HG02943 (cell line): ENCODE measurements at regions not wholly inside any gene's neighbourhood (a gene's known extent, or its start where the extent isn't known, plus 50 kb on each side); places are given as distances from the start of the nearest gene placed in this dataset.

Source experiments
- ATAC-seq: cut with Tn5 transposase; IDR thresholded peaks from one replicate; pipeline ENCODE4 v1.9.1; 2021; ENCODE audit warnings: mild to moderate bottlenecking, low read depth, moderate library complexity; ENCODE audit not compliant: unreplicated experiment

DNA sequence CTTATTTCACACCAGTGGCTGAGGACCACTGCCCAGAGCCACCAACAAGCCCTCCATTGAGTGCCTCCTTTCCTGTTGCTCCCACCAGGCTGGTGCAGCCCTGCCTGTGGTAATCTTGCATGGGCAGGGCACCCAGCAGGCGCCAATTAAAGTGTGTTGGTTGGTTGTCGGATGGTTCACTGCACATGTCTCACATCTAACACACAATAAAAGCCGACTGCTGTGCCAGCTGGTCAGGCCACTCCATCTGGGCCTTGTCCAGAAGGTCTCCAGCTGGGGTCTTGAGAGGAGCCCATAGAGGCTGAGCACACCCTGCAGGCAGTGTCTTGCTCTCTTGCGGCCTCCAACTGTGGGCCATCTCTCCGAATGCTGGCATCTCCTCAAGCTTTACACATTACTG is 494.8 kb upstream of the KLHL29 start:
- ATAC-seq = no peak

DNA sequence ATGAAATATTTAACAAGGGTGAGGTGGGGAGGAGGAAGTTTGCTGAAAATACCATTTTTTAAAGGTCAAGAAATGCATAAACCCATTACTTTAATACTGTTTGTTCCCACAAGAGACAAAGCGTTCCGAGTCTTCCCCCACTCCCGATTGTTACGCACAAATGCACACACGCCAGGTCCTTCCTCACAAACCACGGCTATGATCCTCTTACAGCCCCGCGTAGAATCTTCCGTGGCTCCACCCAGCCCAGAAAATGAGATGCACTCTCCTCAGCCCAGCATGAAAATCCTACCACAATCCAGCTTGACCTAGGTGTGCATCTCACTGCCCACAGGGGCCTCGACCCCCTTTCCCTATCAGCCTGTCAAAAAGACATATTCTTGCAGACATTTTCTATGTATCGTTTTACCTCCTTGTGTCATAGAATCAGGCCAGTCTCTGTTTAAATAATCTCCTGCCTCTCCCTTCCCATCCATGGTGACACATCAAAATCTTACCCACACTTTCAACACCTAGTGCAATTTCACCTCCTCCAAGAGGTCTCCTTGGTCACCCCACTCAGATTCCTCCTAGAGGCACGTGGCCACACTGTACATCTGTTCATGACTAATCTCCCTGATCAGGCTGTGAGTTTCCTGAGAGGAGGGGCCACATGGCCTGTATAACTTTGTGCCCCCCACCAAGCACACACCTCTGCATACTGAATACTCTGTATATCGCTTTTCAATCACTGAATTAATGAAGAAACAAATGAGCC is 491.0 kb upstream of the KLHL29 start:
- no peak for ATAC-seq

DNA sequence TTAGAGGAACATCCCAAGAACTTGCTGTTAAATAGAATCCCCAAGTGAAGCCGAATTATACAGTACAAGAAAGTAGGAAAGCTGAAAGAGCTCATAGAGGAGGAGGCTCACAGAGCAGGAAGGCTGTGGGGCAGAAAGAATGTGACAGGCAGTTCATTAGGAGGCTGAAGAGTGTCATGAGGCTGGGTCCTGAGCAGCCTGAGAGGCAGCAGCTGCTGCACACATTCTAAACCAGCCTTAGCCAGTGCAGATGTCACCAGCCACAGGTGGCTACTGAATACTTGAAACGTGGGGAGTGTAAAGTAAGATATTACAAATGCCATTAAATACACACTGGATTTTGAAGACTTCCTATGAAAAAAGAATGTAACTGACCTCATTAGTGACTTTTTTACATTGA is 490.2 kb upstream of the KLHL29 start:
- ATAC-seq = no peak

DNA sequence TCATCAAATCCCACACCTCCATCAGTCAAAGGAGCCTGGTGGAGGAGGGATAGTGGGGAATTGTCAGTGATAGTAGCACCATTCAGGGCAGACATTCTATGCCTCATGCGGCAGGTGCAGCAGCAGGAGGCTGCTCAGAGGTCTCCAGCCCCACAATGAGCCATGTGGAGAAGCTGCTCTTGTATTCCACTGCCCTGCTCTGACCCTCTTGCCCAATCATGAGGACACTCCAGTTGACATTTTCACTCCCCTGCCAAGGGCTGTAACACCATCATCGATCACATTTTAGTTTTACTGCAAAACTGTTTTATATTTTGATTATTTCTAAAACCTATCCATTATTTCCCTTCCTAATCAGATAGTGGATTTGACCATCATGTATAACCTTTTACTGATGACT is 487.6 kb upstream of the KLHL29 start:
- no peak for ATAC-seq

DNA sequence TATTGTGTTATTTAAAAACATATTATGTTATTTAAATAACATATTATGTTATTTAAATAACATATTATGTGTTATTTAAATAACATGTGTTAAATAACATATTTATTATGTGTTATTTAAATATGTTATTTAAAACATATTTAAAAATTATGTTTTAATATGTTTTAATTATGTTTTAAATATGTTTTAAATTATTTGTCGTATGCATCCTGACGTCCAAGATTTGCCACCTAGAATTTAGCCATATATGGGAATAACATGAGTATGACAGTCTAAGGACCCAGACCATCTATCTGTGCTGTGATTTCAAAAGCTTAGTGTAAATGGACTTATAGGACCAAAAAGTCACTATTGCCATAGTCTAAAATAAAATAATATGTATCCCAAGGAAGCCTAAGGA is 484.3 kb upstream of the KLHL29 start:
- no peak for ATAC-seq

DNA sequence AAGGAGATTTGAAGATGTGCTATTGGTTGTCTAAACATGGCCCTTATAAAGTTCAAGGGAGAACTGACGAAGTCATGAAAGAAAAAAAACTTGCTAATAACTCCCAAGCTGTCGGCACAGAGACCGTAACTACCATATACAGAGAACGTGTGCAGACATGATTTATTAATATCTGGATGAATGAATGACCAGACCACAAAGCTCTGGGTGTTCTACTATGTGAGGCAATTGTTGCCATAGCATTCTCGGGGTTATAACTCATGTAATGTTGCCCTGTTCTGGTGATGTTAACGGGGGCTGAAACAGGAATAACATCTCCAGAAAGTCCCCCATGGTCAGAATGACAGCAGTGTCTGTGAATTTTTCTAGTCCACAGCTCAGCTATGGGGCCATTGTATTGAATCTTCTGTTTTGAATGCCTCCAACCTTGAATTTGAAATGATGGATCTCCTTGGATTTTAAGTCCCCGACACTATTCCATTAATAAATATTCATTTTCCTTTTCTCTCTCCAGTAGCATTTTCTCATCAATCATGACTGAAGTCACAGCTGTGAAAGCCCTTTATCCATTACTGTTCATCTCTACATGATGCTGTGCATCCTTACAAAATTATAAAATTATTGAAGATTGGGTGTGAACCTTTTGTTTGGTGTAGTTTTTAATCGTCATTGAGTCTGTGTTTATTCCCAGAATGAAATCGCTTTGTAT is 483.4 kb upstream of the KLHL29 start:
- ATAC-seq = no peak

DNA sequence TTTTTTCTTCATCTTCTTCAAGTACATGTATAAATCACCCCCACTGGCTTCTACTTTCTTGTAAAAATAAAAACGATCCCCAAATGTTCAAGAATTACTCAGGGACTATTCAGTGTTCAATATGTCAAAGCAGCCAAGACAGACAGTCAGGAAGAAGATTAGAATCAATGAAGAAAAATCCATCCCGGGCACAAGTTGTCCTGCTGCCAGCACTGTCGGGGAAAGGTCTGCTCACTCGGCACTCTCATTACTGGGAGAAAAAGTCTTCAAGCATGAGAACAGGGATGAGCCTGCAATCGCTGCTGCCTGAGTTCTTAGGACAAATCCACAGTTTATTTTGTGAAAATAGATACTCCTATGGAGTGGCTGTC is 482.8 kb upstream of the KLHL29 start:
- ATAC-seq = no peak

DNA sequence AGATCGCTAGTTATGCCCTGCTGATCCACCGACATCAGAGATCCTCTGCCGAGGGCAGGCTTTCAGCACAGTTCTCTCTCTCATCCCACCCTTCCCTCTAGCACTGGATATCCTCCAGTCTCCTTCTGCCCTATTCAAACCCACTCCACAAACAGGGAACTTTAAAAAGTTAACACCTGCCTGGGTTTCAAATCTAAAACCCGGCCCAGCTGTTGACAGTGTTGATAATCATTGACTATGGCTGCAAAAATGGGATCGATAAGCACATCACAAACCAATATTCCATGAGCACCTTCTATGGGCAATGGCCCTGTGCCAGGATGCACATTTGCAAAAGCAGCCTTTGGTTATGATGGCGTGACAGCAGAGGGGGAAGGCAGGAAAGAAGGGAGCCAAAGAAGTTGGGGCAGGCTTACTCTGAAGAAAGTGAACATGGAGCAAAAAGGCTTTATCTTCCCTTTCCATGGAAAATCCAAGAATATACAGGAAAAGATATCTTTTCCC is 482.3 kb upstream of the KLHL29 start:
- no peak for ATAC-seq

DNA sequence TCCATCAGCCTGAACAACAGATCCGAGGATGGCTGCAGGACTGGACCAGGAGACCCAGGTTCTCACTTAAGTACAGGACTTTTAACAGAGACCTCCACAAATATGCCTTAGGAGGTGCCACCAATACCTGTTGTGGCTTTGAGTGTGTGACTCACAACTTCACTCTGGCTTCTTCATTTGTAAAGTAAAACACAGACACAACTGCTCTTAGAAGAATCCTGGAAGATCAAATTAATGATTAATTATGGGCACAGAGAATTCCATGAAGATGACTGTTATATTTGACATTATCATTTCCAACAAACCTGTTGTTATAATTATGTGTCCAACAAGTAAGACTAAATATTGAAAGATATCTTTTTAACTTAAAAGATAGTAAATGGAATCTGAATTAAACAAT is 481.4 kb upstream of the KLHL29 start:
- ATAC-seq = no peak

DNA sequence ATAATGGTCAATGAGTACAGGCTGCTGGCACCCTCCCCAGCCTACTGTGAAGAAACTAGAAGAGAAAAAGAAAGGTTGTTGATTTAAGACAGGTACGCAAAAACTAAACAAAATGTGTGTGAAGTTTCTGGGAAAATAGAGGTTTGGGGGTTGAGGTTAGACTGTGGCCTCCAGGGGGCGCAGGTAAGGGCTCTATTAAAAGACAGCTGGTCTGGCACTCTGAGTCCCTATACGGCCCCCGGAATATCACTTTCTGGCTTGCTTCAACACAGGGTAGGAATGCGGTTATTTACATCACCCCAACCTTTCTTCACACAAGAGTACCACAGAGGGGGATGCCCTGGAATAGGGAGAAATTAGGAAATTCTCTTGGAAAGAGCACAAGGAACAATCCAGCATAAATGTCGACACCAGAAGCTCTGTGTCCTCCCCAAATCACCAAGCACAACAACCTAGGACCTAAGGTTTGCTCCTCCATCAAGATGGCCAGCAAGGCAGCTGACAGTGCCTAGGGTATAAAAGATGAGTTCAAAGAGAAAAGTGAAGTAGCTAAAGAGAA is 480.8 kb upstream of the KLHL29 start:
- ATAC-seq = no peak

DNA sequence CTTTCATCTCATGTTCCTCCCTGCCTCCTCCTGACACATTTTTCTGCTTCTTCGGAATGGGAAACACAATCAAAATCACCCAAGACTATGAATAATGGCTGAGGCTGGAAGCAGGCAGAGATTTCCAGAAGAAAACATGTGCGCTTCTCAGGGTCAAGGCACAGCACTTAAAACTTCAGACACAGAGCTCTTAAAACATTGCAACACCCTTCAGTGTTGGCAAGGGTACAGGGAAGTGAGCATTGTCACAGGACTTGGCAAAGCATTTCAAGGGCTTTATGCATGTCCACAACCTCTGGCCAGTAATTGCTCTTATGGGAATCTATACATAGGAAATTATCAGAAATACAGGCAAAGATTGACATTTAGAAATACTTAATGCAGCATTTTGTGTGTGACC is 477.6 kb upstream of the KLHL29 start:
- no peak for ATAC-seq

DNA sequence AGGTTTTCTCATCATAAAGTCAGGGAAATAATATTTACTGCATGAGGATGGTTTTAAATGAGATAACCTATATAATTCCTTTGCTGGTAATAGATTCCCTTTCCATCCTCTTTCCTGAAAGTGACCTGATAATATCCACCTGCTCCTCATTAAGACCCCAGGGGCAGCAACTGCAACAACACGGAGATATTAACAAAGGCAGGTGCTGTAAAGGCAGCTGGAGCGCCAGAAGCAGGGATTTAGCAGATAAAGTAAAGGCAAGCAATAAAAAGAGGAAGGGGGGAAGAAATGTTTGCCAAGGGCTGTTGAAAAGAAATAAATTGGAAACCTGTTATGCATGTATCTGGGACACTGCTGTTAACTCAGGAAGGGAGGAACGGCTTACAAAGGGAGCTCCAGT is 472.6 kb upstream of the KLHL29 start:
- ATAC-seq = no peak

DNA sequence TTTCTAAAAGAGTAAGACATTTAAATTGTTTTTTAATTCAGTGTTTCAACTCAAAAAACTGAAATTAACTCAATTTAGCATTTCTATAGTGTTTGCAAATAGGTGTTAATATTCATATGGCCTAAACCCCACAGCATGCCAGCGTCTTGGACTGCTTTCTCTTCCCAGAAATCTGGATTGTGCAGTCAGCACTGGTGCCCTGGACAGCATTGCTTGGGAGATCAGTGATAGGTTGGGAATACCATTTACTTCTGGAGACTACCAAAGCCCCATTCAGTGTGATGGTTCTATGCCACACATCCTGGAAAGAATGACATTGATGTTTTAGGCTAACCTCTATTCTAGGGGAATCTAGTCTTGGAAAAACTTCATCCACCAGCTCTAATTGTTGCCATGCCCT is 455.0 kb upstream of the KLHL29 start:
- ATAC-seq = no peak

DNA sequence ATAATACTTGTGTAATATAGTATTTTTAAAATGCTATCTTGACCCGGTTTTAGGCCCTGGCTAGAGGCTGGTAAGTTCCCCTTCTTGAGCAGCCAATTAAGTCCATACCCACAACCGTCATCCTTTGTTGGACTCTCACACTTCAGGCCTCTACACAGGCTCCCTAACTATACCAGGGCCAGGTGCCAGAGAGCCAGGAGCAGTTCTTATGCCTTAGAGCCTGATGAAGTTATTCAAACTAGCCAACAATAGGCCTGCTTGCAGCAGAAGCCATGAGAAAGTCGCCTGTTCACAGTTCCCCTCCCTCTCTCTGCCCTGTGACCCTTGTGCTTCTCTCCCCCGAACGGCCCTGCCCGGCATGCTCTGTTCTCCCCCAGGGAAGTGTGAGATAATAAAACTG is 454.2 kb upstream of the KLHL29 start:
- no peak for ATAC-seq

DNA sequence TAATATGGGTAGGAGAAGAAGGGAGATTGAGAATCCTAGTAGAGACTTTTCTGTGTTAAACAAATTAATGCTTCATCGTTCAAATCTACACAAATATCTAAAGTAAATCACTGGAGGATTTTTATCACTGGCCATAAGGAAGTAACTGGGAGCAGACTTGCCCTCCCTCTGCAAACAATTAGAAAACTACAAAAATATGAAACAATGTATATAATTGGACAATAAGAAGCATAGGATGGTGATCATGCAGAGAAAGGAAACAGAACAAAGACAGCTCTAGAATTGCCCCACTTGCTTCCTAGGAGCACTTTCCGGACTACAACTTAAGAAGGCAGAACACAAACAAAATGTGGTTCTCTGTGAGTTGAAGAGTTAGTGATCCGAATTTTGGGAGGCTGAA is 452.7 kb upstream of the KLHL29 start:
- no peak for ATAC-seq

DNA sequence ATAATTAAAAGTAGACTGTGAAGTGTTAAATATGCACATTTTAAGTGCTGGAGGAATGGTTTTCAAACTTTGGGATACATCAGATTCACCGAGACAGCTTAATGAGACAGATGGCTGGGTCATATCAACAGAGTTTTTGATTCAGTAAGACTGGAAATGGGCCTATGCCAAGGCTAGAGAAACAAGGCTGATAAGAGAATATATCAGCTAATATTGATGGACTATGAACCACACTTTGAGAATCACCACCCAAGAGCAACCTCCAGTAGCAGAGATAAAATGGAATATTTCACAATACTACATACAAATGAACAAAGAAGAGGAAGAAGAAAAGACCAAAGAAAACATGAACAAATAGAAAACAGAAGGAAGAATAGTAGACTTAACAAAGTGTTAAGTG is 450.2 kb upstream of the KLHL29 start:
- ATAC-seq = no peak

DNA sequence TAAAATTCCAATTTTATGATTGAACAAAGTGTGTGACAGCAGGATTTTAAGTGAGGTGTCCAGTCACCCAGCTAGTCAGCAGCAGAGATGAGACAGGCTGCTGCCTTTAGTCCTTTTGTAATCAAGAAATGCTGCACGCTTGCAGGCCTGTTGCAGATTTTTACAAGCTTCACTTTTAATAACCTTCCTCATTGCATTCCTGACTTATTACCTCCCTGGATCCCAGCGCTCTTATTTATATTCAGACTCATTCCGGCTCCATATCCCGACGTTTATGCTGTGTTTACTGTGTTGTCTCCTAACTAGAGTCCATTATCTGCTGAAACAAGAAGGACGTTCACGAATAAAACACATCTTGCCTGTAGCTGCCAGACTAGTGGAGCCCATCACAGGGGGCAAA is 442.5 kb upstream of the KLHL29 start:
- no peak for ATAC-seq

DNA sequence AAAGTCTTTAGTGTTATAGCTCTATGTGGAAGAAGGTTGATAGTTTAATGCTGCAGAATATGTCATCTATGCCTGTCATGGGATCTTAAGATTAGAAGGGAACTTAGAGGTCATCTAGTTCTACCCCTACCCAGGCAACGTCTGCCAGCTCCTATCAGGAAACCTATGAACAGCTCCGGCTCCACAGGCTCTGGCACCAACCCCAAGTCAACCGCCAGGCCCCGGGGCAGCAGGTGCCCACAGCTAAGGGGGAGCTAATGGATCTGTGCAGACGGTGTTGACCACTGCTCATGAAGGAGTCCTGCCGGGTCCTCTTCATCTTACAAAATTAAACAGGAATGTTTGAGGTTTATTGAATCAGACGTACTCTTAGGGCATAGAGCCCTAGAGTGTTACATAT is 440.8 kb upstream of the KLHL29 start:
- ATAC-seq = no peak

DNA sequence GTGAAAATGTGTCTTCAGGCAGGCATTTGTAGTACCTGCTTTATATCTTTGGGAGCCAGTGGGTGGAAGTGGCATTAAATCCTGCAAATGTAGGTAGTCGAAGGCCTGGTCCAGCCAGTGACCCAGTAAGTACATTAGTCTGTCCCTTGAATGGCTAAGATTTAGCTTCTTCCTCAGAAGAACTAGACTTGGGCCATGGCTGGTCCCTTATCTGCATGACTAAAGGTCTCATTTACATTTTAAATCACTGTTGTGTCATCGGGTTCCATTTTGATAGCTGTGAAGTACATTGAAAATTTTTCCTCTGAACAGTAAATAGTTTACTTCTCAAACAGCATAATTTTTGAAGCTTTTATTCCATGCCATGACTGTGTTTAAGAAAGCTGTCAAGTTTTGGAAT is 438.4 kb upstream of the KLHL29 start:
- no peak for ATAC-seq

DNA sequence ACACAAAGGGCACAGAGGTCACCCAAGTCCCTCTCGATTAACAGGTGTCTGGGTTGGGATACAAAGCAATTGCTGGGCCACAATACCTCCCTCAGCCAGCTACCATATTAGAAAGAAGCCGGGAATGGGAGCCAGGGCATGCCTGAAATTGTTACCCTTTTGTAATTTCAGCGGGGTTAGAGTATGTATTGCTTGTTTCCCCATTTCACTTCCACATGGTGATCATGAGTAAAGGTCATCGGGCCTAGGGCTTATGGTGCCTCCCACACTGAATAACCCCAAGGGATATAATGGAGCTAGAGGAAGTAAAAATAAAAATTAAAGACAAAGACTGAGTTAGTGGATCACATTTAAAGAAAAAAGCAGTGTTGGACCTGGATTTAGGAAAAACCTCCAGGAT is 437.2 kb upstream of the KLHL29 start:
- no peak for ATAC-seq

DNA sequence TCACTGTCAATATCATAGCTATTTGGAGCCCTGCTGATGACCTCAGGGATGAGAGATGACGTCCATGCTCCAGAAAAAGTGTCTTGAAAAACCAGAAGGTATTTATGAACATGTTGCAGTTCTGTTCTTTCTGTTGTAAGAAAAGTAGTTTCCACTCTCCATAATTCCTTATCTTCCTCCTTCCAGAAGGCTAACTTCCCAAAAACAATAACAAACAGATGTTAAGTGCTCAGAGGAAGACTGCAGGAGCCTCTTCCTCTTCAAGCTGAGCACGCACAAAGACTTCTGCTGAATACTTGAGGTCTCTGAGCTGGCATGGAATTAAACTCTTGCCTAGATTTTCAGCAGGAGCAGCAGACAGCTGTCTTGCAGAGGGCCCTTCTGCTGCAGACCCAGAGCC is 434.5 kb upstream of the KLHL29 start:
- no peak for ATAC-seq

DNA sequence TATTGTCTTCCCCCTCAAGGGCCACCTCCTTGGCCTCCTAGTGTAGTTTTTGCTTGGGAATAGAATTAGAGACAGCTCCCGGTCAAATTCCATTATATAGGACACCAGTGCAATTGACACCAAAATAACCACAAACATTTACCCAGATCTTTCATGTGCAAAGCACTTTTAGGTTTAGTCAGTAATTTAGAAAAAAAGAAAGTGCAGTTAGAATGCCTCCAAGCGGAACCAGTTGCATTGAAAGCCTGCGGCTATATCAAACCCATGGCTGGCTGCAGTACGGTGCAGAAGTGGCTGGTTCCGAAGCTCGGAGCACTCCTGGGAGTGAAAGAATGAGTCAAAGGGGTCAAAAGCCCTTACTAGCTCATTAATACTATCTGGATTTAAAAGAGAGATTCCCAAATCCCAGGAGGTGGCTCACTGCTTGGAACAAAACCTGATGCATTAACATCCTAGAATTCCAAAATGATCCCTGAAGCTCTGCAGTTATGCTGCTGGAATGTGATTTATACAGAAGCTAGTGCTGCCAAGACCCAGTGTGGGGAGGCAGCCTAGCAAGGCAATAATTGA is 432.2 kb upstream of the KLHL29 start:
- no peak for ATAC-seq
